ENCODE measurements at regions not wholly inside any gene's neighbourhood (a gene's known extent, or its start where the extent isn't known, plus 50 kb on each side); places are given as distances from the start of the nearest gene placed in this dataset.

DNA sequence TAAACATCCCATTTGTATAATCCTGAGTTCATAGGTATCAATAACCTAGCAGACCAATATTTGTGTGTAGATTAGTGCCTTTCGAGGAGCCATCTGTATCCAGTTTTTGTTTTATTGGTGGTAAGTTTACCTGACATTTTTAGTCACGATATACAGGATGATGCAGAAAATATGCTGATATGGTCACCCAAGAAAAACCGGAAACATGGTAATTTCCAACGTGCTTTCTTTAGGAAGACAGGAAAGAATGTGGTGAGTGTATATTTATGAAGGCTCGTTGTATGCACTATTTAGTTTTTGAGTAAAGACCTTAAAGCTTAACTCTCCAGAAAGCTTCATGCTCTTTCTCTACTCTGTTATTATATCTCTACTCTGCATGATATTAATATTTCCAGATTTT, 180.2 kb upstream of the PHACTR1 start:
- no peaks in the 10 kb centered on the region for H3K36me3 ChIP-seq (ENCODE audit: control insufficient read depth in 2 of 2, extremely low read depth in 1 of 2, insufficient read depth in 2 of 2, low read length in 2 of 2)
- no peaks in the 10 kb centered on the region for H3K4me1 ChIP-seq (ENCODE audit: control insufficient read depth, extremely low read depth, insufficient read depth, low read length)
- no peak overlapping the region for H3K9ac ChIP-seq (ENCODE audit: control insufficient read depth, extremely low read depth, insufficient read depth, low read length)
- no peaks in the 10 kb centered on the region for H3K9me3 ChIP-seq (ENCODE audit: control insufficient read depth, low read depth, low read length)
- no peaks in the 10 kb centered on the region for H3K27me3 ChIP-seq (ENCODE audit: control insufficient read depth, extremely low read depth, insufficient read depth, low read length)
- no peak overlapping the region for H2AFZ ChIP-seq (ENCODE audit: control insufficient read depth, low read length)
- dilution Hi-C loops (cut with MboI; ENCODE audit: extremely low pct_ligation_motif_present, low sequenced_read_pairs) = no loop called here
- no peaks in the 10 kb centered on the region for H3K9me1 ChIP-seq (ENCODE audit: control insufficient read depth, extremely low read depth, insufficient read depth, low read length)
- H3K27ac ChIP-seq (ENCODE audit: control insufficient read depth, insufficient read depth, low read length) = no peak overlapping the region
- FAIRE-seq (no peak), DNase-seq (ENCODE audit: low read depth, low spot score) (no peak)
- H3K4me2 ChIP-seq (ENCODE audit: control insufficient read depth, extremely low read depth, insufficient read depth, low read depth, low read length) = no peak overlapping the region
- H3K4me3 ChIP-seq (ENCODE audit: control insufficient read depth in 2 of 3, extremely low read depth in 1 of 3, insufficient read depth in 2 of 3, low read depth in 1 of 3, low read length in 3 of 3) = no peak overlapping the region
- H3K79me2 ChIP-seq (ENCODE audit: control insufficient read depth, insufficient read depth, low read length) = no peaks in the 10 kb centered on the region
- TF ChIP-seq EZH2 (IDR thresholded peaks at IDR 0.05; ENCODE audit: low read length) = no peak
- TF ChIP-seq, protein P1, sequence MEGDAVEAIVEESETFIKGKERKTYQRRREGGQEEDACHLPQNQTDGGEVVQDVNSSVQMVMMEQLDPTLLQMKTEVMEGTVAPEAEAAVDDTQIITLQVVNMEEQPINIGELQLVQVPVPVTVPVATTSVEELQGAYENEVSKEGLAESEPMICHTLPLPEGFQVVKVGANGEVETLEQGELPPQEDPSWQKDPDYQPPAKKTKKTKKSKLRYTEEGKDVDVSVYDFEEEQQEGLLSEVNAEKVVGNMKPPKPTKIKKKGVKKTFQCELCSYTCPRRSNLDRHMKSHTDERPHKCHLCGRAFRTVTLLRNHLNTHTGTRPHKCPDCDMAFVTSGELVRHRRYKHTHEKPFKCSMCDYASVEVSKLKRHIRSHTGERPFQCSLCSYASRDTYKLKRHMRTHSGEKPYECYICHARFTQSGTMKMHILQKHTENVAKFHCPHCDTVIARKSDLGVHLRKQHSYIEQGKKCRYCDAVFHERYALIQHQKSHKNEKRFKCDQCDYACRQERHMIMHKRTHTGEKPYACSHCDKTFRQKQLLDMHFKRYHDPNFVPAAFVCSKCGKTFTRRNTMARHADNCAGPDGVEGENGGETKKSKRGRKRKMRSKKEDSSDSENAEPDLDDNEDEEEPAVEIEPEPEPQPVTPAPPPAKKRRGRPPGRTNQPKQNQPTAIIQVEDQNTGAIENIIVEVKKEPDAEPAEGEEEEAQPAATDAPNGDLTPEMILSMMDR (optimal IDR thresholded peaks at IDR 0.05 in 1 of 3, IDR thresholded peaks at IDR 0.05 in 1 of 3, conservative IDR thresholded peaks at IDR 0.05 in 1 of 3; ENCODE audit: extremely low read depth in 1 of 3, insufficient read depth in 2 of 3, low read length in 3 of 3) = no peak
- no peaks in the 10 kb centered on the region for H4K20me1 ChIP-seq (ENCODE audit: control insufficient read depth, extremely low read depth, insufficient read depth, low read length)

DNA sequence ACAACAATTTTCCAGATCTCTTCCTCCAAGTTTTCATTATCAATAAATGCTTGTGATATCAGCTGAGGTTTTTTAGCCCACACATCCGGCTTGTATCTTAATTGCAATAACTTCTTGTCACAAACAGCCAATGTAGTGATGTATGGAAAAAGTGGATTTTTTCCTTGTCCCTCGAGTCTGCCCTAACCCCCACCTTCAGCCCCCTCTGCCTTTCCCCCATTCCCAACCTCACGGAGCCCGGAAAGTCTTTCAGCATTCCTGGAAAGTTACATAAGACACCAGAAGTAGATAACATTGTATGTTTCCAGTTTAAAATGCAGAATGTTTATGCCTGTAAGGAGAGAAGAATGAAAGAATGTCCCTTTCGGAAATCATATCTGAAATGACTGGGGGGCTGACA, 179.2 kb upstream of the PHACTR1 start:
- no peak overlapping the region for H3K4me2 ChIP-seq (ENCODE audit: control insufficient read depth, extremely low read depth, insufficient read depth, low read depth, low read length)

More for the DNA sequence above, 179.2 kb upstream of the PHACTR1 start:
- H3K27me3 ChIP-seq (ENCODE audit: control insufficient read depth, extremely low read depth, insufficient read depth, low read length) = no peaks in the 10 kb centered on the region
- no peak overlapping the region for H3K9ac ChIP-seq (ENCODE audit: control insufficient read depth, extremely low read depth, insufficient read depth, low read length)
- H3K9me1 ChIP-seq (ENCODE audit: control insufficient read depth, extremely low read depth, insufficient read depth, low read length) = no peaks in the 10 kb centered on the region
- dilution Hi-C loops (cut with MboI; ENCODE audit: extremely low pct_ligation_motif_present, low sequenced_read_pairs) = no loop called here
- no peaks in the 10 kb centered on the region for H3K9me3 ChIP-seq (ENCODE audit: control insufficient read depth, low read depth, low read length)
- DNase-seq (ENCODE audit: low read depth, low spot score) (no peak), FAIRE-seq (no peak)
- H3K4me1 ChIP-seq (ENCODE audit: control insufficient read depth, extremely low read depth, insufficient read depth, low read length) = no peaks in the 10 kb centered on the region
- TF ChIP-seq EZH2 (IDR thresholded peaks at IDR 0.05; ENCODE audit: low read length) = no peak
- TF ChIP-seq, protein P1 (optimal IDR thresholded peaks at IDR 0.05 in 1 of 3, IDR thresholded peaks at IDR 0.05 in 1 of 3, conservative IDR thresholded peaks at IDR 0.05 in 1 of 3; ENCODE audit: extremely low read depth in 1 of 3, insufficient read depth in 2 of 3, low read length in 3 of 3) = no peak
- H3K4me3 ChIP-seq (ENCODE audit: control insufficient read depth in 2 of 3, extremely low read depth in 1 of 3, insufficient read depth in 2 of 3, low read depth in 1 of 3, low read length in 3 of 3) = no peak overlapping the region
- no peaks in the 10 kb centered on the region for H3K79me2 ChIP-seq (ENCODE audit: control insufficient read depth, insufficient read depth, low read length)
- no peak overlapping the region for H3K27ac ChIP-seq (ENCODE audit: control insufficient read depth, insufficient read depth, low read length)
- no peak overlapping the region for H2AFZ ChIP-seq (ENCODE audit: control insufficient read depth, low read length)
- H4K20me1 ChIP-seq (ENCODE audit: control insufficient read depth, extremely low read depth, insufficient read depth, low read length) = no peaks in the 10 kb centered on the region
- H3K36me3 ChIP-seq (ENCODE audit: control insufficient read depth in 2 of 2, extremely low read depth in 1 of 2, insufficient read depth in 2 of 2, low read length in 2 of 2) = no peaks in the 10 kb centered on the region
